ENCODE measurements at regions not wholly inside any gene's neighbourhood (a gene's known extent, or its start where the extent isn't known, plus 50 kb on each side); places are given as distances from the start of the nearest gene placed in this dataset.

DNA sequence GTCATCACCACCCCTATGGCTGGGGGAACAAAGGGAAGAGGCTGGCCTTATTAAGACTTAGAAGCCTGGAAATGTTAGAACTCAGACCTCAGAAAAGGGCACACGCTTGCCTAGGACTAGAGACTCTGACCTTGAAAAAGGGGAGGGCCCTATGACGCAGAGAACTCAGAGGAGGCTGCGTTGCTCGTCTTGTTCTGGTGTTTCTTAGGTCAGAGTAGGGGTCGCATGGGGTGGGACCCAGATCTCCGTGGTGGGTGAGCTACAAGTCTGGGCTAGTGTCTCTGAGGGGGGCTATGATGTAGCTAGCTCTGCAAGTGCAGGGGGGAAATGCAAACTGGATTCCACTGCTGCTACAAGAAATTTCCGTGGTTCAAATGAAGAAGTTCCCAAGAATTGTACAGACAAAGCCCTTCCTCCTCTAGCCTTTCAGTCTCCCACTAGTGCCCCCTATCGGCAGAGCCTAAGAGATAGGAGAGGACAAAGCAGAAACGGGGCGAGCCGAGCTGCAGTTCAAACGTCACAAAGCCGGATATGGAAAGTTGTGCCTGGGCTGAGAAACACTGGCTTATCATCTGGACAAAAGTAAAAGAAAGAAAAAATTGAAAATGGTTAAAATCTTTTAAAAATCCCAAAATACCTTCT lies 392.9 kb upstream of the ROBO2 start:
- H3K27ac ChIP-seq (replicated peaks) = no peak overlapping the region
- peak in 1 of 2 experiments; percentile 3 for DNase-seq (ENCODE audit: low read depth in 1 of 2, low spot score in 1 of 2)
- H3K27me3 ChIP-seq (ENCODE audit: insufficient read depth, poor library complexity, severe bottlenecking) = no peaks in the 10 kb centered on the region
- no peak overlapping the region for H3K4me3 ChIP-seq (replicated peaks; ENCODE audit: insufficient read depth, low read length)
- no peak for TF ChIP-seq SPI1 (IDR thresholded peaks at IDR 0.05; ENCODE audit: borderline replicate concordance, low read depth)

- no peak overlapping the region for H3K4me3 ChIP-seq (replicated peaks; ENCODE audit: insufficient read depth, low read length)
- no peak overlapping the region for H3K27ac ChIP-seq (replicated peaks)
- DNase-seq (ENCODE audit: low read depth in 1 of 2, low spot score in 1 of 2) = no peak
- no peak for TF ChIP-seq POLR2AphosphoS5 (IDR thresholded peaks at IDR 0.05; ENCODE audit: low read depth)
- no peak for TF ChIP-seq SPI1 (IDR thresholded peaks at IDR 0.05; ENCODE audit: borderline replicate concordance, low read depth)
- no peak for TF ChIP-seq GABPA (IDR thresholded peaks at IDR 0.05; ENCODE audit: low read depth)
- no peak for TF ChIP-seq CTCF (IDR thresholded peaks at IDR 0.05; ENCODE audit: insufficient read depth, low read length)
- TF ChIP-seq, protein P1, sequence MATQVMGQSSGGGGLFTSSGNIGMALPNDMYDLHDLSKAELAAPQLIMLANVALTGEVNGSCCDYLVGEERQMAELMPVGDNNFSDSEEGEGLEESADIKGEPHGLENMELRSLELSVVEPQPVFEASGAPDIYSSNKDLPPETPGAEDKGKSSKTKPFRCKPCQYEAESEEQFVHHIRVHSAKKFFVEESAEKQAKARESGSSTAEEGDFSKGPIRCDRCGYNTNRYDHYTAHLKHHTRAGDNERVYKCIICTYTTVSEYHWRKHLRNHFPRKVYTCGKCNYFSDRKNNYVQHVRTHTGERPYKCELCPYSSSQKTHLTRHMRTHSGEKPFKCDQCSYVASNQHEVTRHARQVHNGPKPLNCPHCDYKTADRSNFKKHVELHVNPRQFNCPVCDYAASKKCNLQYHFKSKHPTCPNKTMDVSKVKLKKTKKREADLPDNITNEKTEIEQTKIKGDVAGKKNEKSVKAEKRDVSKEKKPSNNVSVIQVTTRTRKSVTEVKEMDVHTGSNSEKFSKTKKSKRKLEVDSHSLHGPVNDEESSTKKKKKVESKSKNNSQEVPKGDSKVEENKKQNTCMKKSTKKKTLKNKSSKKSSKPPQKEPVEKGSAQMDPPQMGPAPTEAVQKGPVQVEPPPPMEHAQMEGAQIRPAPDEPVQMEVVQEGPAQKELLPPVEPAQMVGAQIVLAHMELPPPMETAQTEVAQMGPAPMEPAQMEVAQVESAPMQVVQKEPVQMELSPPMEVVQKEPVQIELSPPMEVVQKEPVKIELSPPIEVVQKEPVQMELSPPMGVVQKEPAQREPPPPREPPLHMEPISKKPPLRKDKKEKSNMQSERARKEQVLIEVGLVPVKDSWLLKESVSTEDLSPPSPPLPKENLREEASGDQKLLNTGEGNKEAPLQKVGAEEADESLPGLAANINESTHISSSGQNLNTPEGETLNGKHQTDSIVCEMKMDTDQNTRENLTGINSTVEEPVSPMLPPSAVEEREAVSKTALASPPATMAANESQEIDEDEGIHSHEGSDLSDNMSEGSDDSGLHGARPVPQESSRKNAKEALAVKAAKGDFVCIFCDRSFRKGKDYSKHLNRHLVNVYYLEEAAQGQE (IDR thresholded peaks at IDR 0.05; ENCODE audit: insufficient replicate concordance, low read depth) = no peak
- no peaks in the 10 kb centered on the region for H3K27me3 ChIP-seq (ENCODE audit: insufficient read depth, poor library complexity, severe bottlenecking)
Observed at GRCh38 chr3:76651784-76652183, 388.1 kb upstream of the ROBO2 start.

DNA sequence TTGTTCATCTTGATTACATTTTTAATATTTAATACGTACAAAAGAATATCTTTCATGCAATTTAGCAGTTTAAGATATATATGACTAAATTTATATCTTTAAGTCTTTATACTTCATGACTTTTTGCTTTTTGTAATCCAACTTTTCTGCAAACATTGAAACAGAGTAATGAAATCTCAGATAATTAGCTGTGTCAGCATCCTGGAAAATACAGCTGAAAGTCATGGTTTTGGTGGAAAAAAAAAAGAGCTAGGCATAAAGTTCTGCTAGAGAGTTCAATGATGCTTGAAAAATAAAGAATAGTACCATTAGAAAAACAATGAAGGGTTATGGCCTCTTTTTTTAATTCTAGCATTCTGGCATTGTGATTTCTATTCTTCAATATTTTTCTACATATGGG lies 387.4 kb upstream of the ROBO2 start:
- no peak for DNase-seq (ENCODE audit: low read depth in 1 of 2, low spot score in 1 of 2)
- Histone ChIP-seq H3K27me3 (ENCODE audit: insufficient read depth, poor library complexity, severe bottlenecking) (no peaks in the 10 kb centered on the region), H3K27ac (replicated peaks) (no peak overlapping the region)

More for the DNA sequence above, 387.4 kb upstream of the ROBO2 start:
- TF ChIP-seq SPI1 (IDR thresholded peaks at IDR 0.05; ENCODE audit: borderline replicate concordance, low read depth) (no peak), POLR2AphosphoS5 (IDR thresholded peaks at IDR 0.05; ENCODE audit: low read depth) (no peak), GABPA (IDR thresholded peaks at IDR 0.05; ENCODE audit: low read depth) (no peak), CTCF (IDR thresholded peaks at IDR 0.05; ENCODE audit: insufficient read depth, low read length) (no peak)
- TF ChIP-seq, protein P1 (IDR thresholded peaks at IDR 0.05; ENCODE audit: insufficient replicate concordance, low read depth) = no peak
- H3K4me3 ChIP-seq (replicated peaks; ENCODE audit: insufficient read depth, low read length) = no peak overlapping the region

Measured in HL-60 (cell line).